GM19468 (cell line): ENCODE measurements at regions not wholly inside any gene's neighbourhood (a gene's known extent, or its start where the extent isn't known, plus 50 kb on each side); places are given as distances from the start of the nearest gene placed in this dataset.
"Not testable (repeated sequence)": the region's sequence is repeated elsewhere in the genome, so short reads cannot be mapped to it uniquely, and the experiment has no call there.

Experiments used
- ATAC-seq: cut with Tn5 transposase; IDR thresholded peaks from one replicate; pipeline ENCODE4 v1.9.1; 2021; ENCODE audit warnings: mild to moderate bottlenecking, moderate library complexity, moderate number of reproducible peaks; ENCODE audit not compliant: unreplicated experiment; ENCODE audit errors: extremely low read depth

DNA sequence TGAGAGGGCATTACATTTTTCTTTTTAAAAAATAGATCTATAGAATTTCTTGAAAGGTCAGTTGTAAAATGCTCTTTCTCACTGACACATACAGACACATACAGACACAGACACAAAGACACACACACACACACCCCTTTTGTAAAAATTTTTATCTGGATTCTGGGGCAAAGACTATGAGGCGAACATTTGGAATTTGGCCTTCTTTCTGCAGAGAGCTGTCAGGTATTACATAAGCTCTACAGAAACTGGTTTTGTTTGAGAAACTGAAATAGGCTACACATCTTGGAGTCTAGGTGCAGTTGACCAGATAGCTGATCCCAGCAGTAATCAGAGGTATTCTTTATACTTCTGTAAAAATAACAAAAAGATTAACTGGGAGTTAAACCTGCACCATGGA, 315.9 kb upstream of the RPS23 start:
- no peak for ATAC-seq

DNA sequence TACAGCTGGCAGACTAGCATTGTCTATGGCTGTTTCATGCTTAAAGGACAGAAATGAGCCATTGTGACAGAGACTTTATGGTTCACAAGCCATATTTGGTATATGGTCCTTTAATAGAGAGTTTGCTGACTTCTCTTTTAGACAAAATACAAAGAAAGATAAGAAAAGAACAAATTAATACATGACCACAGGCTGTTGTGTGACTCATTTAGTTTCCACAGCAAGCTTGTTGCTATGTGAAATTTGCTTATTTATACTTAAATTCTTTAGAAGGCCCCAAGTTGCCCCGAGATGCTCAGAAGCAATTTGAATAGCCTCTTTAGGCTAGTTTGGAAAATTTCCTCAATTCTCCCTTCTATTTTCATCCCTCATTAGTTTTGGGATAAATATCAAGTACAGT, 315.3 kb upstream of the RPS23 start:
- ATAC-seq: no peak

DNA sequence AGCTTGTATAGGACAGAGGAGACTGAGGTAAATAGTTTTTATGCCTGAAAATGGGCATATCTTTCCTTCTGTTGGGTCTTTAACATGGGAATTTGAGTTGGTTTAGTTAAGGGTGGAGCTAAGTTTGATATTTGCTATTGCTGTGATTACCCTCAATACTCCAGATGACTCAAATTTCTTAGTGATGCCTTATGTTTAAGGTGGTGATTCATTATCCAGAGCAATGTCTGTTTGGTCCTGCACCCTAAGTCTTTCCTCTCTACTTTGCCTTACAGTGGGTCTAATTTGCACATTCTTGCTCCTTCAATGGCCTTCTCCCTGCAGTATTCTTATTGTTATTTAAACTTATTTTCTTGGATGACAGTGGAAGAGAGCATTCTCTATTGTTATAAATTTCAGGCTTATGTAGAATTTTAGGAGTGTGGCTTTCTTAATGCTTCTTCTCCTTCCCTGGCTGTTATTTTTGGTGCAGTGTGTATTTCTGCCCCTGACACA, 312.9 kb upstream of the RPS23 start:
- ATAC-seq: no peak

DNA sequence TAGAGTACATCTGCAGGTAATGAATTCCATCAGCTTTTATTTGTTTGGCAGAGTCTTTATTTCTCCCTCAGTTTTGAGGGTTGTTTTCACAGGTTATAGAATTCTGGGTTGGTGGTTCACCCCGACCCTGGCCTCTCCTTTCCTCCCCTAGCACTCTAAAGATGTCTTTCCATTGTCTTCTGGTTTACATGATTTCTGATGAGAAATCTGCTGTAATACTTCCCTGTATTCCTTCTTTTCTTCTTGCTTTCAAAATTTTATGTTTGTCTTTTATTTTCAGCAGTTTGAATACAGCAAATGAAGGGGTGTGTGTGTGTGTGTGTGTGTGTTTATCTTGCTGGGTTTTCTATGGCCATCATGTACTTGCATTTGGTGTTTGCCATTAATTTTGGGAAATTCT, 312.0 kb upstream of the RPS23 start:
- ATAC-seq: no peak

DNA sequence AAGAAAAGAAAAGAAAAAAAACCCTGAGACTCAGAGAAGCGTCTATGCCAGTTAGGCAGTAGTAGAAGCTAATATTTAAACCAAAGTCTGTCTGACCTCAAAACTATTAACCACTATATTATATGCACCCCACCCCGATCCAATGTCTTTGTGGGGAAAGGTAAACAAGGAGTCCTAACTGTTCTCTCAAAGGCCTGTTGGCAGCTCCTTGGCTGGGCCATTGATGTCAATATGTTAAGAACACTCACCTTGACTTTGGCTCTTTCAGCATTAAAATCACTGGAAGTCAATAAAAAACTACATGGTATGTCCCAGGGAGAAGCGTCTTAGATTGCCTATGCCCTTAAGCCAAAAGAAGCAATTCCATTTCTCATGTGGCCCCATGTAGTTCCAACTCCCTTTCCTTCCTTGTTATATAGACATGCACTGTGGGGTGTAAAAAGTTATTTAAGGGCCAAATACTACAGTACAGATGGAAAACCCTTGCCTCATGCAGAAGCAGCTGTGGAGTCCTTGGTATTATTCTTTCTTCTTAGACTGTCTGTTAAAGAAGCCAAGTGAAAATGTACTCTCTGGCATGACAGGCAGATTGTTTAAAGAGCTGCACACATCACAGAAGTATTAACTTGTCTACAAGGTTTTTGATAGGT, 308.6 kb upstream of the RPS23 start:
- ATAC-seq: no peak

DNA sequence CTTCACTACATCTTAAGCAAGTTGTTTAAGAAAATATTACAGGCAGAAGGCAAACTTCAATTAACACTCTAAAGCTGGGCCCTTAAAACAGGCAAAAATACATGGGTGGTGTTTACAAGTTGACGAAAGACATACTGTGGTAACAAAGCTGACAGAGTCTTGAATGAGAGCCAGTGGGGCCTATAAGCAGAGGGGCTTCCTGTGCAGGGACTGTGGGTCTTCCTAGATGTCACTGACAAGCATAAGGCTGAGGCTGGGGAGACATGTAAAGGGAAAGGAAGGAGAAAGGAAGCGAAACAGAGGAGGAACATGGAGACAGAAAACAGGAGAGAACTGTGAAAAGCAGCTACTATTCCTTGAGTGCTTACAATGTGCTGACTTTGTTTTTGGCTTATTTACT, 308.0 kb upstream of the RPS23 start:
- ATAC-seq: no peak

DNA sequence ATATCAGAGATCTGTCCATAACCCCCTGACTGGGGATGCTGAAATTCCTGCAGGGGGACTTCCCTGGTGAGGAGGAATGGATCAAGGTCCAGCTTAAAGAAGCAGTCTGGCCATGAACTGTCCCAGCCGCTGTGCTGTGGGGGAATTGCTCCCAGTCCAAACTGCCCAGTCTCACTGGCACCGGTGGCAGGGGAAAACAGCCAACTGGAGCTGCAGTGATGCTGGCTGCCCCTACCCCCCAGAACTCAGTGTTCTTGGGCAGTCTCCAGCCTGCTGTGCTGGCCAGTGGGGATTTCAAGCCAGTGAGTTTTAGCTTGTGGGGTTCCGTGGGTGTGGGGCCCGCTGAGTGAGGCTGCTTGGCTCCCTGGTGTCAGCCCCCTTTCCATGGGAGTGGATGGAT, 306.5 kb upstream of the RPS23 start:
- no peak for ATAC-seq

DNA sequence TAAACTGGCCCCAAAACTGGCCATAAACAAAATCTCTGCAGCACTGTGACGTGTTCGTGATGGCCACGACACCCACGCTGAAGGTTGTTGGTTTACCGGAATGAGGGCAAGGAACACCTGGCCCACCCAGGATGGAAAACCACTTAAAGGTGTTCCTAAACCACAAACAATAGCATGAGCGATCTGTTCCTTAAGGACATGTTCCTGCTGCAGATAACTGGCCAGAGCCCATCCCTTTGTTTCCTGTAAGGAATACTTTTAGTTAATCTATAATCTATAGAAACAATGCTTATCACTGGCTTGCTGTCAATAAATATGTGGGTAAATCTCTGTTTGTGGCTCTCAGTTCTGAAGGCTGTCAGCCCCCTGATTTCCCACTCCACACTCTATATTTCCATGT, 305.2 kb upstream of the RPS23 start:
- not testable (repeated sequence) for ATAC-seq

DNA sequence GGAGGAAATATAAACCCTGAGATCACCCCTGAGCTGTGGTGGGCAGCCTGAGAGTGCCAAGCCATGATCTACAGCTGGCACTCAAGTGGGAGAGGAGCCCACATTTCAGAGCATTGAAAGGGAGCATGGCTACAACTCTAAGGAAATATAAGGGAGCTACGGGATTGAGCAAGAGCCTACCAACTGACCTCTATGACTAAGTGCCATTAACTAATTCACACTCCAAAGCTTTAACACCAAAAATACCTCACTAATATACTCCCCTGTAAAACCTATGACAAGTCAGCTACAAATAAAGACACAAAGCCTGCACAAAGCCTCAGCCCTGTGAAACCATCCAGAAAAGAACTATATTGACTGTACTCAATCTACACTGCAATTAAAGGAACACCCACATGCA, 286.8 kb upstream of the RPS23 start:
- no peak for ATAC-seq

DNA sequence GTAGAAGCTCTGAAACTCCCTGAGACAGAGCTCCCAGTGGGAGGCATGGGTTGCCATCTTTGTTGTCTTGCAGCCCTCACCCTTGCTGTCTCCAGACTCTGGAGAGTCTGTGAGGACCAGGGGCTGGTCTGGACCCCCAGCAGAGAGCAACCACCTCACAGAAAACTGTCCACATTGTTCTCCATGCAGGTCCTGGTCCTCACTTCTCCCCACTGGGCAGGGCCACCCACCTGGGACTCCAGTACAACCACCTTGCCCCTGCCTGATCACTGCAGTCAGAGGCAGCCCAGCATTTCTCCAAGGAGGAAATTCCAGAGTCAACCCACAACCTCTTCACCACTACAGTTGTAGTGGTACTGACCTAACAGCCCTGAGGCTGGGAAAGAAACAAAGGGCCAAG, 285.6 kb upstream of the RPS23 start:
- ATAC-seq: no peak

DNA sequence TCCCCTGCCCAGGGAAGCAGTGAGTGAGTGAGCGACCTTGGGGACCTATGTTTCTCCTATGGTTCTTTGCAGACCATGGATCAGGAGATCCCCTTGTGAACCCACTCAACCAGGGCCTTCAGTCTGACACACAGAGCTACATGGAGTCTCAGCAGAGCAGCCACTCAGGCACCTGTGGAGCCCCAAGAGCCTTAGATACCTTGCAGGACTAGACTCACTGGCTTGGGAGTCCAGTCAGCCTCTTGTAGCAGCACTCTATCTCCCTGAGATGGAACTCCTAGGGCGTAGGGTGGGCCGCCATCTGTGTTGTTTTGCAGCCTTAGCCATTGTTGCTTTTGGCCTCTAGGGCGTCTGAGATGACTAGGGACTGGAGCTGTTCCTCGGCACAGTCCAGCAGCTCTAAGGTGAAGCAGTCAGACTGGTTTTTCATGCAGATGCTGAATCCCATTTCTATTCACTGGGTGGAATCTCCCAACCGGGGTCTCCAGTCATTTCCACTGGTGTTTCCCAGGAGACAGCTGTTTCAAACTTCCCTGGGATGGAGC, 284.6 kb upstream of the RPS23 start:
- no peak for ATAC-seq

DNA sequence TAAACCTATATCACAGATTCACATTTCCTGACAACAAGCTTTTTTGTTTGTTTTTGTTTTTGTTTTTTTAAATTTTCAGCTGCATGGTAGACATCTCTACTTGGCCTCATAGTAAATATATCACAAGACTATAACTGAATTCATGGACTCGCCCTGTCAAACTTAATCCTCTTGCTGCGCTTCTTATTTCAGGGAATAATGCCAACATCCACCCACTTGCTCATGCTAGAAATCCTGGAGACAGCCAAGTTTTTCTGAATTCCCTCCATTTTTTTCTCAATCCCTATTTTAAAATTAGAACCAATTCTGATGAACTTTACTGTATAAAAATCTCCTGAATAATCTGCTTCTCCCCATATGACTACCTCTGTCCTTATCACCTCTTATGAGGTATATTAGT, 283.6 kb upstream of the RPS23 start:
- ATAC-seq: no peak

DNA sequence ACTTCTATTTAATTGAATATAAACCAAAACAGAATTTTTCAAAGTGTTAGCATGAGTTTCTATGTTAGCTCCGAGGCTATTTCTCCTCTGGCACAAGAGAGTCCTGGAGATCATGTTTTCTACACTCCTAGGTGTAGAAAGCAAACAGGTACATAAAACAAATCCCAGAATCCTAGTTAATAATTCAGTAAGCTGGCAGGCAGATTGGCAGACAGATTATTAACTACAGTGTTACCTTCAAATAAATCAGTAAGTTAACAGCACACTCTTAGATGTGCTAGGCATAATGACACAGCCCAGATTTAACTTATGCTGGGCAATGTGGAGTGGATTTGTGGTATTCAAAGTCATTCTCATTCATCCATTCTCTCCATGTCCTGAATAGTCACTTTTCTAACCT, 282.8 kb upstream of the RPS23 start:
- ATAC-seq: no peak

DNA sequence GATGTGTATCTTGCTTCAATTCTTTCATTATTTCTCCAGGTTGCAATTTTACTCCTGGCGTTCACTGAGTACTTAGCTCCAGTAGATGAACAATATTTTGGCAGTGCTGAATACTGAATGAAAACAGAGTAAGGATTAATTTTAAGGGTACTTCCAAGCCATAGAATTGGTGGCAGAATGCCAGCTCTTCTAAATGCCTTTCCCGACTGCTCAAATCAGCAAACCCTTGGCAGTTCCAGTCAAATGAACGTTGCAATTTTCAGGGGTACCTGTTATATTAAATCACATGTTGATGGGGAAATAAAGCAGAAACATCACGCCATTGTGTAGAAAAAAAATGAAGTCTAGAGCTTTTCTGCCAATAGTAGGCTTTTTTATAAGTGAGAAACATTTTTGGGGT, 282.4 kb upstream of the RPS23 start:
- no peak for ATAC-seq

DNA sequence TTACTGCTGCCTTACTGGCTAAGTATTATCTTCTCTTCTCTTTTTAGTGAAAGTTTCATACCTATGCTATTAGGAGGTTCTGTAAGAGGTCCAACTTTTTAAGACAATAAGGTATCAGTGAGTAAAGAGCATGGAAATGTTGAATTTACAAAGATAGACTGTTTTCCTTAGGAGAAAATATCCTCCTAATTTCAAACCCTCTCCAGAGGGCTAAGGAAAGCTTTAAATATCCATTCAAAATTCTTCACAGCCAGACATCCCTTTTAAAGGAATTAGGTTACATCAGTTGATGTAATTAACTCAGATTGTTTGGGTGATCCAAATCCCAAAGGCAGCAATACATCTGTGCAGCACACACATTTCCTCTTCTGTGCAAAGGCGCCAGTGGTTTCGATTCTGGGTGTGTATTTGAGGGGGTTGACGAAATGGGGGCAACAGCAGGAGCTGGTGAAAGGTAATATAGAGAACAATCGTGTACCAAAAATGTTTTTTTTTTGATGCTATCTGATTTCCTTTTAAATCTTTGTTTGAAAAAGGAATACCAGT, 273.8 kb upstream of the RPS23 start:
- ATAC-seq: no peak

DNA sequence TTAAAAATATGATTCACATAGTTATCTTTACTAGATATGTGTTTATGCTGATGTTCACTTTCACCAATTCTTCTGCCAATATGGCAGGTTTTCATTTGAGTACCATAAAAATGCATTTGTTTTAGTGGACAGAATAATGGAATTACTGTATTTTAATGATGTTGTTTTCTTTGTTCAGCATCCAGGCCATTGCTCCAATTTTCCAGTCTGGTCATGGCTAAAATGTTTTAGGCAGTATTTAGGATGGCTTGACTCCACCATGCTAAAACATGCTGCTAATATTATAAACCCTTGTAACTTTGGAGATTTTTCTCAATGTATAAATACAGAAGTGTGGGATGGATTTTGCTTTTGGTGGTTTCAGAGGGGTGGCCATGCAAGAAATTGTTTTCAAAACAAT, 273.0 kb upstream of the RPS23 start:
- no peak for ATAC-seq

DNA sequence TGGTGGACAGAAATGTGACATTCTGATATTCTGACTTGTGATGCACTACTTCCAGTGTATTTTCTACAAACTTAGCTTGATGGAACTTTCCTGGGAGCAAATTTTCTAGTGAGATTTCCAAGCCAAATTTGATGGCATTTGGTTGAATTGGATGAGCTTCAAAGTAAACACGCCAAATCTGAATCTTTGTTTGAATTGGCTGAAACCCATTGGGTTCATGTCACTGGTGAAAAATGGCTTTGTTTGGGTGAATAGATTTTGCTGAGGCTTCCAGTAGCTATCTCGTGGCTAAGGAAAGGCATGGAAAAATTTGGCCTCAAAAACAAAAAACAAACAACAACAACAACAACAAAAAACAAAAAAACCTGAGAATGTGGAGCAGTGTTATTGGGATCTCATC, 271.1 kb upstream of the RPS23 start:
- ATAC-seq: no peak

DNA sequence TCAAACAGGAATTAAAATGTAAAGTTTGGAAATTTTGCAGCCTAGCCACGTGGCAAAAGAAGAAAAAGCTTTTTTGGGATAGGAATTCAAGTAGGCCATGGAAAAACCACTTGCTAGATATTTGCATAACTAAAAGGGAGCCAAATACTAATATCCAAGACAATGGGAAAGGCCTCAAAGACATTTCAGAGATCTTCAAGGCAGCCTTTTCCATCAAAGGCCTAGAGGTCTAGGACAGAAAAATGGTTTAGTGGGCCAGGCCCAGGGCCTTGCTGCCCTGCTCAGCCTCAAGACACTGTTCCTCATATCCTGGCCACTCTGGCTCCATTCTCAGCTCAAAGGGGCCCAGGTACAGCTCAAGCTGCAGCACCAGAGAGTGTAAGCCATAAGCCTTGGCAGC, 265.9 kb upstream of the RPS23 start:
- no peak for ATAC-seq

DNA sequence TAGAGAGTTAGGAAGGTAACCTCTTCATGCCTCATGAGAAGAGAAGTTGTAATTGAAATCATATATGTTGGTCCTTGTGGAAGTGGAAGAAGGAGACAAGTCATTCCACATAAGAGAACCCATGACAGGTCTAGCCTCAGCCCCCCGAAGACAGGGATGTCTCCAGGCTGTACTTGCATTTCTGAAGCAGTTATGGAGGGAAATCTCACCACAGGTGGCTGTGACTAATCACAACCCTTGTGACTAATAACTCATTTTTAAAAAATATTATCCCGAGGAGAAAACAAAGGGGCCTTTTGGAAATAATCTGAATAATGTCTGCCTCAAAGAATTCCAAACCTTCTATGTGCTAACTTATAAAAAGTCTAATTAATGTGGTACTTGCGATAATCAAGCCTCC, 262.1 kb upstream of the RPS23 start:
- ATAC-seq: no peak

DNA sequence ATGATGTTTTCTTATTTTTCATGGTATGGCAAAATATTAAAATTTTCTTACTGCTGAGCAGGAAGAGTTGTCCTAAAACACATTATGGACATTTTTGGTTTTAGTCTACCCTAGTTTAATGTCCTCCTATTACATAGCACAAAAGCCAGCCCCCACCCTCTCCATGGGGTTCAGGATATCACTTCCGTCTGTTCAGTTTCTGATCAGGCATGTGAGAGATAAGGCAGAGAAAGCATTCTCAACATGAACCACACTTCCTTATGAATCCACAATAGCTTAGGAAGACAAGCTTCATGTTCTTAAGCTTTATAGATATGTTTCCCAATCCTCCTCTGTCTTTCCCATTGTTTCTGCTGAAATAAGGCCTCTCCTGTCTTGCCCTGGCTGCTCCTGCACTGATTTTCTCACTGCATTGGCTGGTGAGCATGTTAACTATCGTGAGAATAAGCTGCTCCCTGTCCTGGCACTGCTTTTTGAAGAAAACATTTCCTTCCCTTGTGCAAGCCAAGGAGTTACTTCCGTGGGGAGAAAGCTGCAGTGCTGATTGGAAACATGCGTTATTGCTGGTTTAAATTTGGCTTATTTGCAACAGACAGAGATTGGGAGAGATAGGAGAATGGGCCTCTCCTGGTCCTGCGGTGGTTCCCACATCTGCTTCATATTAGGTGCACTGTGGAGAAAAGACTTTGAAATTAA, 260.3 kb upstream of the RPS23 start:
- ATAC-seq: no peak

DNA sequence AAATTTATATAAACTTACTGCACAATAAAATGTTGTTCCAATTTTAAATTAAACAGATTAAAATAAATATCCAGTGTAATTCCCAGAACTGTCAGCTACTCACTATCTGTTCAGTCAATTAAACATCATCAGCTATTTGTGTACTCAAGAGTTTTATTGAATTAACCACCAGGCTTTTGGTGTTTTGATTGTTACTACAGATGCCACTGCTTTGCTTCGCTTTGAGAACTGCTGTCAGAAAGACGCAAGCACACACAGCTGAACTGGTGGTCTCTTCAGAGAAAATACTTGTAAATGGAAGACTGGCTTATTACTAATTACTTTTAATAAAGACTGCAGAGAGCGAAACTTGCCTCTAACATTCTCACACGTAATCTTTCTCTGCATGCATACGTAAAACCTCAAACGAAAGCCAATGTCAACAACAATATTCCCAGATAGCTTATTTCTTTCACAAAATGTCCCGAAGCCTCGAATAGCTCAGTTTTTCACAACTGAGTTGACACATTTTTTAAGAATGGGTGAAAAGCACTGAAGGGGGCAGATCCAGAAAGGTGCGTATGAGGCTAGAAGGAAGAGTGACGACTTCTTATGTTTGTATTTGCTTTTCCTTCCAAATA, 259.6 kb upstream of the RPS23 start:
- ATAC-seq: no peak
